ENCODE measurements at regions not wholly inside any gene's neighbourhood (a gene's known extent, or its start where the extent isn't known, plus 50 kb on each side); places are given as distances from the start of the nearest gene placed in this dataset.

- TF ChIP-seq CTCF (IDR thresholded peaks at IDR 0.05), result no peak
- TF ChIP-seq POLR2A (IDR thresholded peaks at IDR 0.05; ENCODE audit: low read depth), result no peak
- no peak for TF ChIP-seq EP300 (IDR thresholded peaks at IDR 0.05)
- TF ChIP-seq POLR2AphosphoS5 (IDR thresholded peaks at IDR 0.05), result no peak
Measured at GRCh38 chr11:119520966-119521365, 98.0 kb upstream of the THY1 start.
